Stimulated activated CD4-positive, alpha-beta T cell treated with anti-CD3 and anti-CD28 coated beads, Interleukin-4, amount 100 ng/mL, for 4 hours (primary cell): ENCODE measurements at regions not wholly inside any gene's neighbourhood (a gene's known extent, or its start where the extent isn't known, plus 50 kb on each side); places are given as distances from the start of the nearest gene placed in this dataset.
"Not testable (repeated sequence)": the region's sequence is repeated elsewhere in the genome, so short reads cannot be mapped to it uniquely, and the experiment has no call there.

Source experiments
- DNase-seq, 2 experiments: peaks; one replicate each; pipeline ENCODE4 v3.0.0-alpha.2; 2020

GRCh38 chr10:21125471-21126228 is 228.5 kb upstream of the NEBL start:
- DNase-seq: no peak

DNA sequence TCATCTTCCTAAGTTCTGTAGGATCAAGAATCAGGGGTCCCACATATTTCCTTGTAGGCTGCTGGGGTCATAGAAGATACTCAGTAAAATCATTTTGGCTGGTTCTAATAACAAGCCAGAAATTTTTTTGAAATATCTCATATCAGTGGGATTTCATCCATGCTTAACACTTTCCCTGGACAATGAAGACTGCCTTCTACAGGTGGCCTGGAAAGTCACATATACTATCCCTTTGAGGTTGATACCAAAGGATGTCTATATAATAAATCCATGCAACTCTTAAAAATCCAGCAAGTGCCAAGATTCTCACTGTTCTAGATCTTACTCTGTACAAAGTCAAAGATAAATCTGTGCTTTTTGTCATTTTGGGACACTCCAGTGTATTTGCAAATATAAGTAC is 225.8 kb upstream of the NEBL start:
- DNase-seq: no peak

DNA sequence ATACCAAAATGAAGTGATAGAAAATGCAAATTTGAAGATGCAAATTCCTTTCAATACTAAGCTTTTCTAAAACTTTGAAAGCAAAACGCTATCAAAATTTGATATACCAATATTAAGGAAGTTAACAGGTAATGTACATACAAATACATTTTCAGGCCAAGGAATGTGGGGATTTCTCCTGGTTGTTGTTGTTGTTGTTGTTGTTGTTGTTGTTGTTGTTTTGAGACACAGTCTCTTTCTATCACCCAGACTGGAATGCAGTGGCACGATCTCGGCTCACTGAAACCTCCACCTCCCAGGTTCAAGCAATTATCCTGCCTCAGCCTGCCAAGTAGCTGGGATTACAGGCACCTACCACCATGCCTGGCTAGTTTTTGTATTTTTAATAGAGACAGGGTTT is 224.7 kb upstream of the NEBL start:
- not testable (repeated sequence) for DNase-seq

DNA sequence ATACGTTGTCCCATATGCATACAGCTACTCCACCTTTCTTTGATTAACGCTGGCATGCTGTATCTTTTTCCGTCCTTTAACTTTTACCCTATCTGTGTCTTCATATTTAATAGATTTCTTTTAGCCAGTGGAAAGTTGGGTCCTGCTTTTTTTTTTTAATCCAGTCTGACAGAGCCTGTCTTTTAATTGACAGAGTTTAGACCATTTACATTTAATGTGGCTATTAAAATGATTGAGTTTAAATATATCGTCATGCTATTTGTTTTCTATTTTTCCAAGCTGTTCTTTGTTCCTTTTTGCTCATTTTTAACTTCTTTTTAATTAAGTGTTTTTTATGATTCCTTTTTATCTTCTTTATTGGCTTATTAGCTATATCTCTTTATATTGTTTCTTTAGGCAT is 217.6 kb upstream of the NEBL start:
- DNase-seq: no peak

GRCh38 chr10:21110358-21110757 is 213.2 kb upstream of the NEBL start:
- DNase-seq: no peak

- not testable (repeated sequence) for DNase-seq
These were observed 209.8 kb upstream of the NEBL start for GRCh38 chr10:21106931-21107330.

DNA sequence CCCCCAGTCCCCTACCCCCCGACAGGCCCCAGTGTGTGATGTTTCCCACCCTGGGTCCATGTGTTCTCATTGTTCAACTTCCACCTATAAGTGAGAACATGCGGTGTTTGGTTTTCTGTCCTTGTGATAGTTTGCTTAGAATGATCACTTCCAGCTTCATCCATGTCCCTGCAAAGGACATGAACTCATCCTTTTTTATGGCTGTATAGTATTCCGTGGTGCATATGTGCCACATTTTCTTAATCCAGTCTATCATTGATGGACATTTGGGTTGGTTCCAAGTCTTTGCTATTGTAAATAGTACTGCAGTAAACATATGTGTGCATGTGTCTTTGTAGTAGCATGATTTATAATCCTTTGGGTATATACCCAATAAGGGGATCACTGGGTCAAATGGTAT is 208.2 kb upstream of the NEBL start:
- not testable (repeated sequence) for DNase-seq

DNA sequence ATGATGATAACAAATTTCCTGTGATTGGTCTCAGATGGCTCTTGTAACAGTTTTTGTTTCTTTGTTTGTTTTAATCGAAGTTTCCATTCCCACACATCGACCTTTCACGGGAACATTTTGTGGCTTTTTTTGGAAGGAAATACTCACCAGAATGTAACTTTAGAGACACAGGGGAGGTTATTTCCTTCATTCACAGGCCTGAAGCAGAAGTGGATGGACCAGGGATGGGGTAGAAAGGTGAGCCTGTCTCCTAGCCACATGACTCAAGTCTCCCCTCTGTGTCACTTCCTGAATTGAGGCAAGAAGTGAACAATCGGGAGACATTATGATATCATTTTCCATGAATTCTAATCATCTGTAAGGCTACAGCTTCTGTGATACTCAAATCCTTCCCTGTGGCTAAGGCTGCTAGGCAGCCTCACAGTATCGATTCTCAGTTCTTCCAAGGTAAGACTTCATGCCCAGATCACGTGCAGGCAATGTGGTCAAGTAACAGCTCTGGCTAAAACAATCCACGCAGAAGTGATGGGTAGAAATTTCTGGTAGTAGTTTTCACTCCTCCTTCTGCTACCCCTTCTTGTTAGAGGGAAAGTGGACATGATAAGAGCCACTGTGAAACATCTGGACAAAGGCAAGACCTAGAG is 203.9 kb upstream of the NEBL start:
- DNase-seq: peak in 1 of 2 experiments; percentile 2

GRCh38 chr10:21100190-21100589 is 203.1 kb upstream of the NEBL start:
- no peak for DNase-seq

GRCh38 chr10:21099291-21100062 is 202.4 kb upstream of the NEBL start:
- DNase-seq: no peak

DNA sequence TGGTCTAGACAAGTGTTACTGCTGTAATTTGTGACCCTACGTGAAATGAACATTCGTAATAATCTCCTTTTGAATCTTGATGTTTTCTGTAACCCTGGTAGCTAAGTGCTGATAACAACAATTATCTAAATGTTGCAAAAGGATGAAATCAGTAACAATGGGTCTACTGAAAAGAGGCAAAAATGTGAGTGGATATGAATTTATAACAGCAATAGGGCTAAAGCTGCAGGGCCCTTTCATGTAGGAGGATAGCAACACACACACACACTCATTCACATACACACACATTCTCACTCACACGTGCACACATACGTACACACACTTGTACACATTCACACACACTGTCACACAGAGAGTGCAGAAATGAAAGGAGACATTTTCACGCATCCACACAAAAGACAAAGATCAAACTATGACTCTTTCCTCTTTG is 200.8 kb upstream of the NEBL start:
- DNase-seq: no peak

- no peak for DNase-seq
These were observed 198.5 kb upstream of the NEBL start for GRCh38 chr10:21095494-21096055.

GRCh38 chr10:21095073-21095472 is 198.0 kb upstream of the NEBL start:
- no peak for DNase-seq

- DNase-seq: no peak
These were observed 195.8 kb upstream of the NEBL start for GRCh38 chr10:21092683-21093524.

DNA sequence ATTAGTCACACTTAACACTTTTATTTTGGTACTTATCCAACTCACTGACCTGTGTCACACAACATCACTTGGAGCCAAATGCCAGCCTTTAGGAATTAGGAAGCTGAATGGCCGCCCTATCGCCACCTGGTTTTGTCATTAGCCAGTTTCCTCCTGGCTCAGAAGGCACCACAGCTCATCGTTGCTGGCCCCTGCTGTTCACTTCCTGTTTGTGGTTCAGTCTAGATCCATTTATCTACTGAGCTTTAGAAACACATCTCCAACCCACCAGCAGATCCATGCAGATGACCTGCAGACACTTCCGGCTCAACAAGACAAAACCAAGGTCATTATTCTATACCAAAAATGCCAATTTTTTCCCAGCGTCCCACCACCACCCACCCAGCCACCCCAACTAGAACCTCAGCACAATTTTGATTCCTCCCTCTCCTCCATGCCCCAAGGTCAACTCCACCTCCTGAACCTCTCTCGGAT is 193.5 kb upstream of the NEBL start:
- no peak for DNase-seq

DNA sequence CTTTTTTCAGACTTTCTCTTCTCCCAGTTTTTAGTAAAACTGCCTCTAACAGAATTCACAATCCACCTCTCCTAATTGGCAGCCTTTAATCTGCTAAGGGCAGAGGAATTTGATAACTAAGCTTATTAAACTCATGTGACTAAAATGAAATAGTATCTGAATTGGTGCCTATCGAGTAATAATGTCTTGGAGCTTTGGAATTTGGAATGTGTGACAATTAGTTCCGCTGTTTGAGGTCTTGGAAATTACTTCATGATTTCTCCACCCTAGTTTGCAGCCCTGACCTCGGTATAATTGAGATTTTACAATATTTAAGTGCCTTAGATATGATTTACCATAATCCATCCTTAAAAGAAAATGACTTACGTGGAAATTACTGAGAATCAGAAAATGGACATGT is 190.4 kb upstream of the NEBL start:
- DNase-seq: no peak

DNA sequence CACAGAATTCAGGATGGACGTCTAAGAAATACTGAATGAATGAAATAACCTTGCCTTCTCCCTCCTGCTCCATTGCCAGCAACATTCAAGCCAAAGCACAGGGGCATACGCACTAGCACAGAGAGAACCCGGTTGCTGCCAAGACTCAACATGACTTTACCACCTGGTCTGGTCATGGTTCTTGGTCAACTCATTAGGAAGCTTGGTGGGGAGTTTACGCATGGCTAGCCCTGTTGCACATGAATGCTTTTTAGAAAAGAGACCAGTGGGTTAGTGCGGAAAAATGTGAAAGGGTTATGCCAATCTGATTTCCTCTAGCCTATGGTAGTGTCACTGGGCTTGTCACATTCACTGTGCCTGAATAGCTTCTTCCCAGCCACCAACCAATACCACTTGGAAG is 187.6 kb upstream of the NEBL start:
- no peak for DNase-seq

DNA sequence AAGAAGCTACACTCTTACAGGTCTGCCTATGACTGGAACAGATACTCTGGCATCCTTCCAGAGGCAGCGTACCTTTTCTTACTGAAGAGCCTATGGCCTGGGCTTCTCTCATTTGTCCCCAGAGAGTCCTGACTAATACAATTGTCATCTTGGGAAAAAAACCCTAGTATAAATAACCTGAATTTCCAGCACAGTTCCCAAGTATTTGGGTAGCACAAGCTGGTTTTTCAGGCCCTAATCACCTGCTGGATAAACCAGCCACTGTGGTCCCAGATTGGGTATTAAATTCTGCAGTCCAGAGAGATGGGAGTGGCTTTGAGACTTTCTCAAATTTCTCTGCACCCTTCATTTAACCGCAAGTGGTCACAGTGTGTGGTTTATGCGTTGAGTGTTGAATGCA is 186.8 kb upstream of the NEBL start:
- DNase-seq: no peak

- DNase-seq: no peak
These were observed 185.1 kb upstream of the NEBL start for GRCh38 chr10:21082206-21082605.

DNA sequence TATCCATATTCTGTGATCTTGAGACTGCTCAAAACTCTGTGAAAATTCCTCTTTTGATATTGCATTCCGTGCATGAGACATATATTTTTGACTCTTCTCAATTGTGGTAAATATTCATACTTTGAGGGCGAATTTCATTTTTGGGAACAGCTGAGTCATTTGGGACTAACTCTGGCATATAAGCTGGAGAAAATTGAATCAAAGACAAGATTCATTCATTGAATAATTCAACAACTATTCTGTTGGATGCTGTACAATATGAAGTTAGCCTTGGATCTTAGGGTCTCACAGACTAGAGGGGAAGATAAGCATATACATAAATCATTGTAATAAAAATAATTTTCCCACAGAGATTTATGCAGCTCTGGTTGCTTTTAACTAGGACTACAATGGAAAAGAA is 183.2 kb upstream of the NEBL start:
- DNase-seq: no peak

GRCh38 chr10:21079330-21079658 is 182.2 kb upstream of the NEBL start:
- no peak for DNase-seq
